Heart left ventricle (tissue), 13 donors: ENCODE measurements at regions not wholly inside any gene's neighbourhood (a gene's known extent, or its start where the extent isn't known, plus 50 kb on each side); places are given as distances from the start of the nearest gene placed in this dataset.

Source experiments
- CTCF ChIP-seq, 12 donors: fragments of 200-600 bp; sonication (generic) in 4 of 12; IDR thresholded peaks; one replicate each; pipeline versions ENCODE4 v1.5.0 to v1.8.0; 2018 to 2022; ENCODE audit warnings: antibody characterized with exemption in 12 of 12, mild to moderate bottlenecking in 5 of 12
- POLR2A ChIP-seq, 2 donors: fragments of 450-650 bp; IDR thresholded peaks; one replicate each; pipeline ENCODE4 v1.6.1; 2017; ENCODE audit warnings: antibody characterized with exemption in 2 of 2, mild to moderate bottlenecking in 2 of 2, moderate library complexity in 2 of 2
- donor health status: ischemic (EF 13 %, LVEDD 7.1; RV severe dilation, severe dysfunction).
- donor health status: DM: no; HTN: yes; CAD: no.
- donor health status: DM: no; HTN: no; CAD: no.
- donor health status: ischemic (EF 25% LVEDD 6.9; RV normal size, moderate dysfunction).
- donor health status: ischemic (EF 25% LVEDD 5.7; RV mildly dilated, moderate dysfunction).
- donor health status: ischemic (EF 35%, LVEDD 5.7; RV mildly dilated, moderate dysfunction).
- donor health status: nonischemic (EF 11% LVEDD 7.7; RV severe dilation, severe dysfunction).
- donor health status: DM: yes; HTN: yes; CAD: no.
- donor health status: PGD.
- donor health status: ischemic (EF 29% LVEDD 5.4; RV normal size, mild dysfunction).
- donor health status: nonischemic (EF 23%, LVEDD 6.1; RV moderate dilation, normal function).

- no peak for TF ChIP-seq CTCF (IDR thresholded peaks at IDR 0.05)
- TF ChIP-seq POLR2A (IDR thresholded peaks at IDR 0.05) = no peak
Measured at GRCh38 chr2:210971431-210971830, 415.0 kb downstream of the CPS1 start.
